ENCODE measurements at regions not wholly inside any gene's neighbourhood (a gene's known extent, or its start where the extent isn't known, plus 50 kb on each side); places are given as distances from the start of the nearest gene placed in this dataset.
"Not testable (repeated sequence)": the region's sequence is repeated elsewhere in the genome, so short reads cannot be mapped to it uniquely, and the experiment has no call there.

- DNase-seq, result no peak
These were observed 65.7 kb downstream of the SLITRK5 start for GRCh38 chr13:87736849-87737385.

- DNase-seq, result no peak
These were observed 82.9 kb downstream of the SLITRK5 start for GRCh38 chr13:87754097-87754496.

- DNase-seq, result no peak
These were observed 98.3 kb downstream of the SLITRK5 start for GRCh38 chr13:87769445-87769844.

GRCh38 chr13:87777387-87777786 lies 106.2 kb downstream of the SLITRK5 start:
- DNase-seq, result no peak

- DNase-seq, result no peak
These were observed 107.0 kb downstream of the SLITRK5 start for GRCh38 chr13:87778128-87778527.

- DNase-seq, result no peak
These were observed 108.3 kb downstream of the SLITRK5 start for GRCh38 chr13:87779426-87779825.

GRCh38 chr13:87783366-87783765 lies 112.2 kb downstream of the SLITRK5 start:
- no peak for DNase-seq

- DNase-seq, result no peak
These were observed 117.2 kb downstream of the SLITRK5 start for GRCh38 chr13:87788363-87788762.

- no peak for DNase-seq
These were observed 121.7 kb downstream of the SLITRK5 start for GRCh38 chr13:87792878-87793277.

GRCh38 chr13:87798536-87798935 lies 127.4 kb downstream of the SLITRK5 start:
- no peak for DNase-seq

GRCh38 chr13:87810391-87810801 lies 139.2 kb downstream of the SLITRK5 start:
- DNase-seq, result no peak

- no peak for DNase-seq
These were observed 139.8 kb downstream of the SLITRK5 start for GRCh38 chr13:87810920-87811344.

GRCh38 chr13:87814403-87814802 lies 143.2 kb downstream of the SLITRK5 start:
- DNase-seq, result no peak

- DNase-seq, result no peak
These were observed 149.1 kb downstream of the SLITRK5 start for GRCh38 chr13:87820241-87820640.

- no peak for DNase-seq
These were observed 150.3 kb downstream of the SLITRK5 start for GRCh38 chr13:87821512-87821911.

- not testable (repeated sequence) for DNase-seq
These were observed 155.1 kb downstream of the SLITRK5 start for GRCh38 chr13:87826301-87826700.

- no peak for DNase-seq
These were observed 156.3 kb downstream of the SLITRK5 start for GRCh38 chr13:87827479-87827878.

- no peak for DNase-seq
These were observed 166.4 kb downstream of the SLITRK5 start for GRCh38 chr13:87837522-87837921.

- DNase-seq, result no peak
These were observed 166.8 kb downstream of the SLITRK5 start for GRCh38 chr13:87837946-87838345.

GRCh38 chr13:87851410-87851809 lies 180.2 kb downstream of the SLITRK5 start:
- no peak for DNase-seq

- no peak for DNase-seq
These were observed 184.4 kb downstream of the SLITRK5 start for GRCh38 chr13:87855553-87855952.

GRCh38 chr13:87859261-87859660 lies 188.1 kb downstream of the SLITRK5 start:
- no peak for DNase-seq

- no peak for DNase-seq
These were observed 196.3 kb downstream of the SLITRK5 start for GRCh38 chr13:87867426-87867825.

- no peak for DNase-seq
These were observed 197.6 kb downstream of the SLITRK5 start for GRCh38 chr13:87868731-87869130.

- no peak for DNase-seq
These were observed 201.6 kb downstream of the SLITRK5 start for GRCh38 chr13:87872813-87873212.

GRCh38 chr13:87877477-87877876 lies 206.3 kb downstream of the SLITRK5 start:
- no peak for DNase-seq
